Glutamatergic neuron (in vitro differentiated cells): ENCODE measurements at regions not wholly inside any gene's neighbourhood (a gene's known extent, or its start where the extent isn't known, plus 50 kb on each side); places are given as distances from the start of the nearest gene placed in this dataset.

ENCODE experiments used
- DNase-seq: peaks from one replicate; pipeline ENCODE4 v3.0.0; 2022
- H3K27ac Mint-ChIP-seq: one replicate; pipeline ENCODE4 v1.8.0; 2020; ENCODE audit warnings: mild to moderate bottlenecking, mixed read lengths, inconsistent platforms; ENCODE audit not compliant: unreplicated experiment
- H3K27me3 Mint-ChIP-seq: one replicate; pipeline ENCODE4 v1.8.0; 2020; ENCODE audit warnings: mild to moderate bottlenecking, moderate library complexity, mixed read lengths, inconsistent platforms; ENCODE audit not compliant: unreplicated experiment
- H3K36me3 Mint-ChIP-seq: one replicate; pipeline ENCODE4 v1.8.0; 2020; ENCODE audit warnings: mild to moderate bottlenecking, mixed read lengths, inconsistent platforms; ENCODE audit not compliant: unreplicated experiment
- H3K4me1 Mint-ChIP-seq: one replicate; pipeline ENCODE4 v1.8.0; 2020; ENCODE audit warnings: mild to moderate bottlenecking, low read depth, mixed read lengths, inconsistent platforms; ENCODE audit not compliant: unreplicated experiment
- H3K4me3 Mint-ChIP-seq: one replicate; pipeline ENCODE4 v1.8.0; 2020; ENCODE audit warnings: mild to moderate bottlenecking, mixed read lengths, inconsistent platforms; ENCODE audit not compliant: unreplicated experiment
- H3K9me3 Mint-ChIP-seq: one replicate; pipeline ENCODE4 v1.8.0; 2020; ENCODE audit warnings: mild to moderate bottlenecking, moderate library complexity, mixed read lengths, inconsistent platforms; ENCODE audit not compliant: unreplicated experiment
- CTCF ChIP-seq: fragments of 200-600 bp; sonication (generic); IDR thresholded peaks from one replicate; pipeline ENCODE4 v1.5.0; 2021; ENCODE audit not compliant: partially characterized antibody, unreplicated experiment

- Mint-ChIP-seq H3K4me3 (no peak overlapping the region), H3K36me3 (no peaks in the 10 kb centered on the region), H3K27ac (no peak overlapping the region), H3K4me1 (no peaks in the 10 kb centered on the region), H3K9me3 (no peaks in the 10 kb centered on the region), H3K27me3 (no peaks in the 10 kb centered on the region)
- TF ChIP-seq CTCF = no peak
- DNase-seq = no peak
Measured at GRCh38 chr2:67799886-67800285, 262.9 kb downstream of the C1D start.

GRCh38 chr2:67802291-67802690 is 260.5 kb downstream of the C1D start:
- H3K9me3 Mint-ChIP-seq = no peaks in the 10 kb centered on the region

GRCh38 chr2:67802824-67803223 is 260.0 kb downstream of the C1D start:
- no peaks in the 10 kb centered on the region for H3K27me3 Mint-ChIP-seq
- TF ChIP-seq CTCF = no peak

More at GRCh38 chr2:67802291-67802690, 260.5 kb downstream of the C1D start:
- Mint-ChIP-seq H3K27me3 (no peaks in the 10 kb centered on the region), H3K36me3 (no peaks in the 10 kb centered on the region), H3K4me1 (no peaks in the 10 kb centered on the region), H3K27ac (no peak overlapping the region), H3K4me3 (no peak overlapping the region)
- DNase-seq = no peak
- no peak for TF ChIP-seq CTCF

GRCh38 chr2:67806816-67807215 is 256.0 kb downstream of the C1D start:
- Mint-ChIP-seq H3K4me3 (no peak overlapping the region), H3K36me3 (peaks cover 6% of the 10 kb centered on the region), H3K27ac (no peak overlapping the region), H3K27me3 (no peaks in the 10 kb centered on the region), H3K9me3 (no peaks in the 10 kb centered on the region), H3K4me1 (no peaks in the 10 kb centered on the region)
- no peak for TF ChIP-seq CTCF
- DNase-seq = no peak

More at GRCh38 chr2:67802824-67803223, 260.0 kb downstream of the C1D start:
- Mint-ChIP-seq H3K4me3 (no peak overlapping the region), H3K9me3 (no peaks in the 10 kb centered on the region), H3K36me3 (peaks cover under 1% of the 10 kb centered on the region), H3K4me1 (no peaks in the 10 kb centered on the region), H3K27ac (no peak overlapping the region)
- DNase-seq = no peak

- Mint-ChIP-seq H3K4me3 (no peak overlapping the region), H3K27ac (no peak overlapping the region), H3K36me3 (peaks cover 6% of the 10 kb centered on the region), H3K9me3 (no peaks in the 10 kb centered on the region), H3K27me3 (no peaks in the 10 kb centered on the region), H3K4me1 (no peaks in the 10 kb centered on the region)
- no peak for TF ChIP-seq CTCF
- DNase-seq = no peak
Measured at GRCh38 chr2:67808112-67808511, 254.7 kb downstream of the C1D start.
